Vagina (tissue), 2 donors: ENCODE measurements at regions not wholly inside any gene's neighbourhood (a gene's known extent, or its start where the extent isn't known, plus 50 kb on each side); places are given as distances from the start of the nearest gene placed in this dataset.

Experiments
- DNase-seq, 2 donors: peaks; one replicate each; pipeline ENCODE4 v3.0.0-alpha.2; 2017; ENCODE audit errors: extremely low spot score in 2 of 2
- H3K27ac ChIP-seq: fragments of 200-600 bp; sonication (generic); one replicate; pipeline ENCODE4 v1.5.1; 2019
- H3K27me3 ChIP-seq: fragments of 200-600 bp; sonication (generic); one replicate; pipeline ENCODE4 v1.5.1; 2019
- H3K36me3 ChIP-seq, 2 donors: fragments of 200-600 bp; sonication (generic); one replicate each; pipeline ENCODE4 v1.5.1; 2017 to 2019
- H3K4me1 ChIP-seq: fragments of 200-600 bp; sonication (generic); one replicate; pipeline ENCODE4 v1.5.1; 2019
- H3K4me3 ChIP-seq, 2 donors: fragments of 200-600 bp; sonication (generic); 1 replicate in 1 of 2; 2 replicates in 1 of 2; pipeline ENCODE4 v1.5.1; 2016 to 2019
- H3K9me3 ChIP-seq: fragments of 200-600 bp; sonication (generic); one replicate; pipeline ENCODE4 v1.5.1; 2019
- CTCF ChIP-seq, 3 experiments: fragments of 450-650 bp in 2 of 3; fragments of 200-600 bp in 1 of 3; sonication (generic) in 1 of 3; IDR thresholded peaks; one replicate each; pipeline ENCODE4 v1.5.1; 2017 to 2019; ENCODE audit warnings: antibody characterized with exemption in 3 of 3, mild to moderate bottlenecking in 2 of 3, moderate library complexity in 2 of 3
- POLR2A ChIP-seq, 2 donors: fragments of 450-650 bp; IDR thresholded peaks; one replicate each; pipeline ENCODE4 v1.6.1; 2017; ENCODE audit warnings: antibody characterized with exemption in 2 of 2, mild to moderate bottlenecking in 2 of 2, moderate library complexity in 2 of 2
- POLR2AphosphoS5 ChIP-seq, 2 donors: sonication (generic); formaldehyde crosslinking; IDR thresholded peaks; one replicate each; pipeline ENCODE4 v1.9.0; 2017; ENCODE audit warnings: antibody characterized with exemption in 2 of 2, mild to moderate bottlenecking in 2 of 2, low read depth in 1 of 2; ENCODE audit not compliant: insufficient read depth in 1 of 2
- intact Hi-C: fragments of 100-400 bp; cut with DNase I; formaldehyde crosslinking; loops from one replicate; pipeline ENCODE4 v1.15.1; 2023

DNA sequence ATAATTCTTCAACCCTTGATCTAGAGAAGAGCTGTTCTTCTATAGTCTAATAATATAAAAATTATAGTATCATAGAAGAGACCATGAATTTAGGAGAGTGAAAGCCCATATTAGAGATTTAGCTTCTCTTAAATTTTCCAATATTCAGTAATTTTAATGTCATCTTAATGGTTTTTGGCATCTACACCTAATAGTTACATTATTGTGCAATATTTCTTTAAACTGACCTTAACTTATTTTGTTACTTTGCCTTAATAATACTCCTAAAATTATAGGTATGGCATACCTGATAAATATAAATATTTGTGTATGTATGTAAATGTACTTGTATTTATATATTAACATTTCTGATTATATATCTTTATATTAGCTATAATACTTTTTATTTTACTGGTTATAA is 78.0 kb upstream of the CWC22 start:
- Histone ChIP-seq H3K36me3 (no peaks in the 10 kb centered on the region), H3K27me3 (no peaks in the 10 kb centered on the region), H3K9me3 (no peaks in the 10 kb centered on the region), H3K27ac (no peak overlapping the region), H3K4me1 (no peaks in the 10 kb centered on the region), H3K4me3 (no peak overlapping the region)
- no peak for DNase-seq
- intact Hi-C loops = no loop called here
- no peak for TF ChIP-seq CTCF (IDR thresholded peaks at IDR 0.05)
- TF ChIP-seq POLR2A (IDR thresholded peaks at IDR 0.05) = no peak
- no peak for TF ChIP-seq POLR2AphosphoS5 (IDR thresholded peaks at IDR 0.05; ENCODE audit: insufficient read depth in 1 of 2, low read depth in 1 of 2)

DNA sequence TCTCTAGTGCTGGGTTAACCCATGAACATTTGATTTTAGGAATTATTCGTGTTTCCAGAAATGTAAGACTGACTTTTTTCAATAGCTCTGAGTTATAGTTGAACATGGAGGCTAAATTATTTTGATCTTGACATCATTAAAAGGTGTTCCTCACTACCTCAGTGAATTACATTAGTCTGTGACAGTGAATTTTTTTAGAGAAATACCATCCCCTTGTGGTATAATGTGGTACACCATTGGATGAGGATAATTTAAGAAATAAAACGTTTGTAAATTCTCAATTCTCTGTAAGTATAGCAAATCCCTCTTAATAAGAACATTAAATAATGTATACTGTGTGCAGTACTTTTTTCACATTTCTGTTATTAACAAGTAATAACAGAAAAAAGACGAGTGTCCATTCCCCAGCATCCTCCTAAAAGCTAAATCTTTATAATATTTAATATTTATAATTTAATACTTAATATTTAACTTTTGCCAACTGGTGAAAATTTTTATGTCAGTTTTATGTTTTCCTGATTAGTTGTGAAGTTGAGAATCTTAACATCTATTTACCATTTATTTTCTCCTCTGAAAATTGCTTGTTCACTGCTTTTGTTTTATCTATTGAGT is 70.3 kb upstream of the CWC22 start:
- TF ChIP-seq CTCF (IDR thresholded peaks at IDR 0.05) = peak in 2 of 3 experiments; percentile 25 to 57
- no peak for TF ChIP-seq POLR2AphosphoS5 (IDR thresholded peaks at IDR 0.05; ENCODE audit: insufficient read depth in 1 of 2, low read depth in 1 of 2)
- no peaks in the 10 kb centered on the region for H3K9me3 ChIP-seq
- no peak overlapping the region for H3K27ac ChIP-seq
- DNase-seq = no peak
- H3K4me3 ChIP-seq = no peak overlapping the region
- intact Hi-C loops = no loop called here
- H3K36me3 ChIP-seq = no peaks in the 10 kb centered on the region
- H3K27me3 ChIP-seq = no peaks in the 10 kb centered on the region
- H3K4me1 ChIP-seq = no peaks in the 10 kb centered on the region

GRCh38 chr2:180075870-180076269 is 68.8 kb upstream of the CWC22 start:
- Histone ChIP-seq H3K27ac (no peak overlapping the region), H3K4me3 (no peak overlapping the region), H3K36me3 (no peaks in the 10 kb centered on the region), H3K9me3 (no peaks in the 10 kb centered on the region), H3K4me1 (no peaks in the 10 kb centered on the region), H3K27me3 (no peaks in the 10 kb centered on the region)
- intact Hi-C loops = no loop called here
- TF ChIP-seq CTCF (IDR thresholded peaks at IDR 0.05) (no peak), POLR2AphosphoS5 (IDR thresholded peaks at IDR 0.05; ENCODE audit: insufficient read depth in 1 of 2, low read depth in 1 of 2) (no peak), POLR2A (IDR thresholded peaks at IDR 0.05) (no peak)
- DNase-seq = no peak

GRCh38 chr2:180071797-180072196 is 64.7 kb upstream of the CWC22 start:
- Histone ChIP-seq H3K4me1 (no peaks in the 10 kb centered on the region), H3K36me3 (no peaks in the 10 kb centered on the region), H3K9me3 (no peaks in the 10 kb centered on the region), H3K27me3 (no peaks in the 10 kb centered on the region), H3K27ac (no peak overlapping the region), H3K4me3 (no peak overlapping the region)
- TF ChIP-seq CTCF (IDR thresholded peaks at IDR 0.05) (no peak), POLR2A (IDR thresholded peaks at IDR 0.05) (no peak), POLR2AphosphoS5 (IDR thresholded peaks at IDR 0.05; ENCODE audit: insufficient read depth in 1 of 2, low read depth in 1 of 2) (no peak)
- no peak for DNase-seq
- intact Hi-C loops = no loop called here

- no peak overlapping the region for H3K27ac ChIP-seq
- H3K4me1 ChIP-seq = no peaks in the 10 kb centered on the region
- H3K36me3 ChIP-seq = no peaks in the 10 kb centered on the region
- TF ChIP-seq POLR2A (IDR thresholded peaks at IDR 0.05) = no peak
- TF ChIP-seq POLR2AphosphoS5 (IDR thresholded peaks at IDR 0.05; ENCODE audit: insufficient read depth in 1 of 2, low read depth in 1 of 2) = no peak
- TF ChIP-seq CTCF (IDR thresholded peaks at IDR 0.05) = no peak
- DNase-seq = no peak
- H3K9me3 ChIP-seq = no peaks in the 10 kb centered on the region
- intact Hi-C loops = no loop called here
- no peak overlapping the region for H3K4me3 ChIP-seq
- no peaks in the 10 kb centered on the region for H3K27me3 ChIP-seq
These were observed 56.5 kb upstream of the CWC22 start for GRCh38 chr2:180063494-180064092.
